Amygdala (tissue), 56 donors: ENCODE measurements at regions not wholly inside any gene's neighbourhood (a gene's known extent, or its start where the extent isn't known, plus 50 kb on each side); places are given as distances from the start of the nearest gene placed in this dataset.

Experiments used
- DNase-seq, 56 donors: peaks; one replicate each; lab custom pipeline; 2025; lab: John Stamatoyannopoulos, UW

- DNase-seq, result no peak
Observed at GRCh38 chr18:47758000-47758399, 172.5 kb downstream of the SMAD2 start.

- peak in 38 of 56 donors; percentile 2 to 73 (median 23) for DNase-seq
Observed at GRCh38 chr18:47756364-47757016, 174.0 kb downstream of the SMAD2 start.

- DNase-seq, result no peak
Observed at GRCh38 chr18:47755102-47755456, 175.4 kb downstream of the SMAD2 start.

GRCh38 chr18:47754311-47755101, 176.0 kb downstream of the SMAD2 start:
- DNase-seq, result peak in 5 of 56 donors; percentile 6 to 48 (median 17)

GRCh38 chr18:47752796-47753645, 177.4 kb downstream of the SMAD2 start:
- no peak for DNase-seq

- DNase-seq, result no peak
Observed at GRCh38 chr18:47750889-47751423, 179.5 kb downstream of the SMAD2 start.

- no peak for DNase-seq
Observed at GRCh38 chr18:47749600-47749973, 180.9 kb downstream of the SMAD2 start.

- DNase-seq, result peak in 47 of 56 donors; percentile 12 to 84 (median 46)
Observed at GRCh38 chr18:47748847-47749599, 181.4 kb downstream of the SMAD2 start.

- no peak for DNase-seq
Observed at GRCh38 chr18:47748093-47748796, 182.2 kb downstream of the SMAD2 start.

- DNase-seq, result no peak
Observed at GRCh38 chr18:47747260-47747795, 183.1 kb downstream of the SMAD2 start.

GRCh38 chr18:47746615-47747014, 183.8 kb downstream of the SMAD2 start:
- DNase-seq, result no peak

- no peak for DNase-seq
Observed at GRCh38 chr18:47745227-47745626, 185.2 kb downstream of the SMAD2 start.

GRCh38 chr18:47737956-47738355, 192.5 kb downstream of the SMAD2 start:
- DNase-seq, result no peak

- no peak for DNase-seq
Observed at GRCh38 chr18:47737198-47737830, 193.1 kb downstream of the SMAD2 start.

GRCh38 chr18:47736376-47737140, 193.9 kb downstream of the SMAD2 start:
- DNase-seq, result no peak

GRCh38 chr18:47735041-47735702, 195.3 kb downstream of the SMAD2 start:
- no peak for DNase-seq

- no peak for DNase-seq
Observed at GRCh38 chr18:47731276-47731675, 199.2 kb downstream of the SMAD2 start.
